HCT116 (cell line): ENCODE measurements at regions not wholly inside any gene's neighbourhood (a gene's known extent, or its start where the extent isn't known, plus 50 kb on each side); places are given as distances from the start of the nearest gene placed in this dataset.

Experiments
- CEBPB ChIP-seq: IDR thresholded peaks from 2 replicates; pipeline ENCODE4 v1.6.1; 2012; ENCODE audit warnings: low read depth
- CTCF ChIP-seq, 3 experiments: fragments of 200-600 bp in 1 of 3; sonication (generic) in 1 of 3; IDR thresholded peaks in 2 of 3; conservative IDR thresholded peaks in 1 of 3; 2 replicates each; pipeline ENCODE4 v1.5.1; 2012 to 2017; ENCODE audit warnings: low read depth in 2 of 3, low read length in 2 of 3, antibody characterized with exemption in 1 of 3, borderline replicate concordance in 1 of 3, control low read depth in 1 of 3, mild to moderate bottlenecking in 1 of 3, mixed read lengths in 1 of 3, mixed run types in 1 of 3, moderate library complexity in 1 of 3; ENCODE audit not compliant: insufficient read depth in 1 of 3
- POLR2A ChIP-seq: IDR thresholded peaks from 2 replicates; pipeline ENCODE4 v1.7.0; 2011; ENCODE audit warnings: borderline replicate concordance; ENCODE audit not compliant: insufficient read depth, insufficient read length; ENCODE audit errors: extremely low read depth
- SIN3A ChIP-seq: IDR thresholded peaks from 2 replicates; pipeline ENCODE4 v1.6.1; 2012; ENCODE audit warnings: low read depth

- TF ChIP-seq CTCF (IDR thresholded peaks at IDR 0.05 in 2 of 3, conservative IDR thresholded peaks at IDR 0.05 in 1 of 3; ENCODE audit: borderline replicate concordance in 1 of 3, insufficient read depth in 1 of 3, low read depth in 2 of 3, low read length in 2 of 3) (no peak), SIN3A (no peak), POLR2A (no peak), CEBPB (no peak)
These were observed 92.6 kb downstream of the TTC32 start for GRCh38 chr2:19809206-19809605.
